Omental fat pad (tissue), 3 donors: ENCODE measurements at regions not wholly inside any gene's neighbourhood (a gene's known extent, or its start where the extent isn't known, plus 50 kb on each side); places are given as distances from the start of the nearest gene placed in this dataset.

ENCODE experiments used
- ATAC-seq: fragments of 150-250 bp; one replicate; pipeline ENCODE4 v1.9.1; 2016; ENCODE audit warnings: mild to moderate bottlenecking, moderate library complexity; ENCODE audit not compliant: low FRiP score
- DNase-seq: peaks from one replicate; pipeline ENCODE4 v3.0.0-alpha.2; 2019; ENCODE audit warnings: low spot score
- CTCF ChIP-seq, 3 donors: fragments of 450-650 bp; IDR thresholded peaks; one replicate each; pipeline ENCODE4 v1.5.1; 2016 to 2017; ENCODE audit warnings: antibody characterized with exemption in 3 of 3, mild to moderate bottlenecking in 3 of 3, moderate library complexity in 2 of 3

GRCh38 chr4:17164666-17165065 lies 266.2 kb upstream of the LDB2 start:
- DNase-seq: no peak
- ATAC-seq: no peak
- TF ChIP-seq CTCF (IDR thresholded peaks at IDR 0.05): no peak

GRCh38 chr4:17163156-17163771 lies 264.8 kb upstream of the LDB2 start:
- no peak for DNase-seq
- no peak for ATAC-seq
- no peak for TF ChIP-seq CTCF (IDR thresholded peaks at IDR 0.05)

- ATAC-seq (no peak), DNase-seq (no peak)
- TF ChIP-seq CTCF (IDR thresholded peaks at IDR 0.05): no peak
These were observed 258.9 kb upstream of the LDB2 start for GRCh38 chr4:17157304-17157703.

- no peak for TF ChIP-seq CTCF (IDR thresholded peaks at IDR 0.05)
- DNase-seq (no peak), ATAC-seq (no peak)
These were observed 257.0 kb upstream of the LDB2 start for GRCh38 chr4:17155486-17155885.

- no peak for TF ChIP-seq CTCF (IDR thresholded peaks at IDR 0.05)
- DNase-seq: no peak
- ATAC-seq: no peak
These were observed 255.1 kb upstream of the LDB2 start for GRCh38 chr4:17153572-17153971.

GRCh38 chr4:17152941-17153540 lies 254.6 kb upstream of the LDB2 start:
- TF ChIP-seq CTCF (IDR thresholded peaks at IDR 0.05): no peak
- ATAC-seq: no peak
- DNase-seq: no peak

GRCh38 chr4:17142232-17142711 lies 243.8 kb upstream of the LDB2 start:
- DNase-seq (no peak), ATAC-seq (no peak)
- no peak for TF ChIP-seq CTCF (IDR thresholded peaks at IDR 0.05)
